Body of pancreas (tissue), 4 donors: ENCODE measurements at regions not wholly inside any gene's neighbourhood (a gene's known extent, or its start where the extent isn't known, plus 50 kb on each side); places are given as distances from the start of the nearest gene placed in this dataset.

Source experiments
- POLR2A ChIP-seq, 3 donors: fragments of 450-650 bp; IDR thresholded peaks; one replicate each; pipeline ENCODE4 v1.6.1; 2016; ENCODE audit warnings: antibody characterized with exemption in 3 of 3, mild to moderate bottlenecking in 2 of 3
- TF ChIP-seq, protein P1 (sequence below), 7 experiments: fragments of 450-650 bp in 4 of 7; fragments of 200-600 bp in 3 of 7; sonication (generic) in 3 of 7; IDR thresholded peaks; one replicate each; pipeline ENCODE4 v1.5.1; 2016 to 2019; ENCODE audit warnings: antibody characterized with exemption in 7 of 7

DNA sequence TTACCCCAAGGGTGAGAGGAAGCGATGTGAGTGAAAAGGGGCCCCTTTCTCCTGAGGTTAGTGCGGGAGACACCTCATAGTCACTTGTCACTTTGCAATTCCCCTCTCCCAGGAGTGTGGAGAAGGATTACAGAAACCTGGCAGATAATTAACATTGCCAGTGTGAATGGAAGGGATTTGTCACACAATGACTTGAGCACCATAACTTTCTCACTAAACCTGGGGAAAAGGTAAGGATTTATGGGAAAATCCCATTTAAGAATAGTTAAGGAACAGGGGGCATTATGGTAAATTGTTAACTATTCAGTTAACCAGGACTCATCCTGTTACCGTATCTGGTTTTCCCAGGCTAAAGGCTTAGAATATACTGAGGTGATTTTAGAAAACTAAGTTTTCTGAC is 219.5 kb upstream of the JAG1 start:
- TF ChIP-seq, protein P1, sequence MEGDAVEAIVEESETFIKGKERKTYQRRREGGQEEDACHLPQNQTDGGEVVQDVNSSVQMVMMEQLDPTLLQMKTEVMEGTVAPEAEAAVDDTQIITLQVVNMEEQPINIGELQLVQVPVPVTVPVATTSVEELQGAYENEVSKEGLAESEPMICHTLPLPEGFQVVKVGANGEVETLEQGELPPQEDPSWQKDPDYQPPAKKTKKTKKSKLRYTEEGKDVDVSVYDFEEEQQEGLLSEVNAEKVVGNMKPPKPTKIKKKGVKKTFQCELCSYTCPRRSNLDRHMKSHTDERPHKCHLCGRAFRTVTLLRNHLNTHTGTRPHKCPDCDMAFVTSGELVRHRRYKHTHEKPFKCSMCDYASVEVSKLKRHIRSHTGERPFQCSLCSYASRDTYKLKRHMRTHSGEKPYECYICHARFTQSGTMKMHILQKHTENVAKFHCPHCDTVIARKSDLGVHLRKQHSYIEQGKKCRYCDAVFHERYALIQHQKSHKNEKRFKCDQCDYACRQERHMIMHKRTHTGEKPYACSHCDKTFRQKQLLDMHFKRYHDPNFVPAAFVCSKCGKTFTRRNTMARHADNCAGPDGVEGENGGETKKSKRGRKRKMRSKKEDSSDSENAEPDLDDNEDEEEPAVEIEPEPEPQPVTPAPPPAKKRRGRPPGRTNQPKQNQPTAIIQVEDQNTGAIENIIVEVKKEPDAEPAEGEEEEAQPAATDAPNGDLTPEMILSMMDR (IDR thresholded peaks at IDR 0.05) = no peak
- no peak for TF ChIP-seq POLR2A (IDR thresholded peaks at IDR 0.05)
